T-helper 2 cell treated with Interferon-gamma antibody and Interleukin-4, amounts not matched to agents 100 ng/mL and 5 ng/mL, for 36 hours (primary cell): ENCODE measurements at regions not wholly inside any gene's neighbourhood (a gene's known extent, or its start where the extent isn't known, plus 50 kb on each side); places are given as distances from the start of the nearest gene placed in this dataset.
"Not testable (repeated sequence)": the region's sequence is repeated elsewhere in the genome, so short reads cannot be mapped to it uniquely, and the experiment has no call there.

Experiments
- intact Hi-C: fragments of 100-400 bp; cut with micrococcal nuclease; formaldehyde crosslinking; loops from one replicate; pipeline ENCODE4 v1.15.1; 2023

- intact Hi-C loops = no loop called here
Observed at GRCh38 chr13:72657379-72657778, 70.0 kb downstream of the MZT1 start.

GRCh38 chr13:72656357-72656756 lies 71.1 kb downstream of the MZT1 start:
- intact Hi-C loops = no loop called here

- intact Hi-C loops = no loop called here
Observed at GRCh38 chr13:72653506-72653905, 73.9 kb downstream of the MZT1 start.

- intact Hi-C loops = no loop called here
Observed at GRCh38 chr13:72652681-72653080, 74.7 kb downstream of the MZT1 start.

- intact Hi-C loops = no loop called here
Observed at GRCh38 chr13:72651144-72651543, 76.3 kb downstream of the MZT1 start.

DNA sequence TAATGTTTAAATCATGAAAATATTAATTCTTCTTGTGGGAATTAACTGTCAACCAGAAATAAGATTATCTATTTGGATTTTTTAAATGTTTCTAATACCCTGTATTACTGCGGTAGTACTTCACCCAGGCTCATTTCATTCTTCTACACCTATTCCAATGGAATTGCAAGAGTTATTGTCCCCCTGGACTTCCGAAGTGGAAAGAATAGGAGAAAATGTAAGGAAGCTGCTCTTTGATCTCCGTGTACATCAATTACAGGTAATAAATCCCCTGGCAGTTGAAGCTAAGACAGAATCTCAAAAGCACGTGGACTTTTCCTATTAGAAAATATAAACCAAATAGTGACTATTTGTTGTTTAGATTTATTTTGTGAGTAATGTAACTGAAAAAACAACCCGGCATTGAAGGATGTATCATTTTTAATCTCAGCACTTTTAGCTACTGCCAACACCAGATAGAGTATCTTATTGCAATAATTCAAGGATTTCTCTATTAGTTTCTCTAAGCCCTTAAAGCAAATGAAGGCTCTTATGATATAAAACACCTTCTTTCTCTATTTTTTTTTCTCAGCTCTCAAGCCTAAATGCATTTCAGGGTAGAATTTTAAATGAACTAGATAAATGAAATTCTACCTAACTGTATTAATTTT lies 77.3 kb downstream of the MZT1 start:
- intact Hi-C loops = no loop called here

GRCh38 chr13:72648513-72649065 lies 78.8 kb downstream of the MZT1 start:
- intact Hi-C loops = no loop called here

GRCh38 chr13:72647422-72647821 lies 80.0 kb downstream of the MZT1 start:
- intact Hi-C loops = no loop called here

DNA sequence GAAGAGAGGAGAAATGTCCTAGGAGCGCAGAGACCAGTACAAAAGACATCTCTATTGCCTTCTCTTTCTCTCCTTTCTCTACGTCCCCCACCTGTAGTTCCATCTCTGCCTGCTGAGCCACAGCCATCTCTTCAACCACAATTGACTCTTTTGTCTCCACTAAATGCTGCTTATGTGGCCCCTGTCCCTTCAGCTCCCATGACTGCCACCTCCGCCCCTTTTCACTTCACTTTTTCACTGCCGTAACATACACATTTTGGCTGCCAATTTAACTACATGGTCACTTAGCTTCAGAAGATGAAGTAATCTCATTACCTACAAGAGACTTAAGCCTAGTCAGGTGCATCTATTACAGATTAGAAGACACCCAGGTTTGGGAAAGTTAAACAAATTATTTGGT lies 81.9 kb downstream of the MZT1 start:
- intact Hi-C loops = no loop called here

DNA sequence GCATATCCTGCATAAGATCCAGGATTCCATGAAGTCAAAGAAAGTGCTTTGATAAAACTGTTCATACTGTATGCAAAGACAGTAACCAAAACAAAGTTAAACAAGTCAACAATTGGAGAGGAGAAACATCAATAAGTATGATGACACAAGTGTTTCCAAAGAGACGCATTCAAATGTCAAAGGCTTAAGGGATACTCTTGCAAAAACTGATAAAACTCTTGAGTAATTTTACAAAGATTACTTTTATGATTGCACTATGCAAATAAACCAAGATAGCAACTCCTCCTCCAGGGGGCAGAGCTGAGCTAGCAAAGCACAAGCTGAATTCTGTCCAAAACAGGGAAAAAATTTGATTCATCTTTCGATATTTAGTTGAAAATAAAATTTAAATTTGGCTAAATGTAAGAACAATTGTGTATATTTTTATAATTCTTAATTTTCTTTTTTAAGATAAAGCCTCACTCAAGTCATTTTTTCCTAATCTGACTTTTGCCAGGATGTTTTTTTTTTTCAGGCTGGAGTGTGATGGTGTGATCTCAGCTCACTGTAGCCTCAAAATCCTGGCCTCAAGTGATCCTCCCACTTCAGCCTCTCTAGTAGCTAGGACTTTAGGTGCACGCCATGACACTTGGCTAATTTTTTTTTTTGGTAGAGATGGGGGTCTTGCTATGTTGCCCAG lies 84.0 kb downstream of the MZT1 start:
- intact Hi-C loops = no loop called here

- intact Hi-C loops = no loop called here
Observed at GRCh38 chr13:72639377-72639776, 88.1 kb downstream of the MZT1 start.

- intact Hi-C loops = no loop called here
Observed at GRCh38 chr13:72638059-72638815, 89.2 kb downstream of the MZT1 start.

DNA sequence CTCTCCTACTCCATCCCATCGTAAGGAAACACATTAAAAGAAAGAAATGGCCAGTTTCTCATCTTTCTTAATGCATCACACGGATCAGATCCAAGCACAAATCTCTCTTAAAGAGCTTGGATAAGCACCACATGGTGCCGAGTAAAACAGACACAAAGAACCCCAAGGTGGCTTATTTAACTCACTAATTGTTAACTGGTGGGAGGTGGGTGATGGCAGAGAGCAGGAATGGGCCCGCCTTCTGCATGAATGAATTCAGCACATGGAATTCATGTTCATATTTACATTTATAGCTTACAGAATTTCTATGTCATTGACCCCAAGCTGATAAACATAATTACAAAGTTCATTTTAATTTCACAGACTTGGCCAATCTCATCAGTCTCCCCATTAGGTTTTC lies 89.9 kb downstream of the MZT1 start:
- intact Hi-C loops = no loop called here

- intact Hi-C loops = no loop called here
Observed at GRCh38 chr13:72634859-72635258, 92.6 kb downstream of the MZT1 start.

GRCh38 chr13:72622546-72622945 lies 104.9 kb downstream of the MZT1 start:
- intact Hi-C loops = no loop called here

GRCh38 chr13:72620874-72621273 lies 106.6 kb downstream of the MZT1 start:
- intact Hi-C loops = no loop called here

DNA sequence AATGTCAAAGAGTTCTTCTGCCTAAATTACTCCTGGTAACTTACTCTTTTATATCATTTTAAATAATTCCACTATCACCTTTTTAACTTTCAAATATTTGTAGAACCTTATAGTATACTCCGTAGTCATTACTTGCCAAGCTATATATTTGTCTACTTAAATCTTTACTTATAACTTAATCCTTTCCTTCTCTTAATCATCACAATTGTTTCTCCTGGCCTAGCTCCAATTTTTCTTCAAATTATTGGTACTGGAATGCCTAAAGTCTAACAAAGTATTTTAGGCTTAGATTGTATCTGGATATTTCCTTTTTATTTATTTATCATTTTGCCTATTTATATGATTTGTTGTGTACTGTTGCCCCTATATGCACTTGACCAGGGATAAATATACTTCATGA lies 109.5 kb downstream of the MZT1 start:
- intact Hi-C loops = no loop called here

DNA sequence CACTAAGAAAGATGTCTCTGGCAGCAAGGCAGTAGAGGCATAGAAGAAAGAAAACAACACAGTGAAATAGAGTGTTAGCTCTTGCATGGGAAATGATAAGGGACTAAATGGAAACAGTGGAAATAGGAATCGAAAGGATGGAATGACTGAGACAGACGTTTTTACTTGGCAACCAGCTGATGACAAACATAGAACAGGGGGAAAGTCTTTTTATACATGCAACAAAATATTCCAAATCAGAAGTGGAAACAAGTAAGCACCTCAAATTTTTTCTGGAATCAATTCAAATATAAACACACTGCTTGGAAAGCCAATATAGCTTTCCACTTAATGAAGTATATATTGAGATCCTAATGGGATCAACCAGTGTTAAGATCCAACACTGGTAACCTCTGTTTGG lies 110.2 kb downstream of the MZT1 start:
- intact Hi-C loops = no loop called here

- intact Hi-C loops = not testable (repeated sequence)
Observed at GRCh38 chr13:72610251-72610891, 117.1 kb downstream of the MZT1 start.

GRCh38 chr13:72599178-72599743 lies 128.2 kb downstream of the MZT1 start:
- intact Hi-C loops = no loop called here

- intact Hi-C loops = no loop called here
Observed at GRCh38 chr13:72590091-72590740, 137.2 kb downstream of the MZT1 start.
